Epithelial cell of esophagus (primary cell): ENCODE measurements at regions not wholly inside any gene's neighbourhood (a gene's known extent, or its start where the extent isn't known, plus 50 kb on each side); places are given as distances from the start of the nearest gene placed in this dataset.

Source experiments
- DNase-seq: peaks from one replicate; pipeline ENCODE4 v3.0.0; 2010; ENCODE audit warnings: low read depth
- H3K4me3 ChIP-seq: 2 replicates; pipeline ENCODE4 v1.5.1; 2011; ENCODE audit warnings: mild to moderate bottlenecking, low read length, control low read depth
- TF ChIP-seq, protein P1 (sequence below): IDR thresholded peaks from 2 replicates; pipeline ENCODE4 v1.5.1; 2011; ENCODE audit warnings: low read depth, mild to moderate bottlenecking, low read length, control low read depth, inconsistent platforms; ENCODE audit not compliant: insufficient read depth; ENCODE audit errors: missing control alignments

DNA sequence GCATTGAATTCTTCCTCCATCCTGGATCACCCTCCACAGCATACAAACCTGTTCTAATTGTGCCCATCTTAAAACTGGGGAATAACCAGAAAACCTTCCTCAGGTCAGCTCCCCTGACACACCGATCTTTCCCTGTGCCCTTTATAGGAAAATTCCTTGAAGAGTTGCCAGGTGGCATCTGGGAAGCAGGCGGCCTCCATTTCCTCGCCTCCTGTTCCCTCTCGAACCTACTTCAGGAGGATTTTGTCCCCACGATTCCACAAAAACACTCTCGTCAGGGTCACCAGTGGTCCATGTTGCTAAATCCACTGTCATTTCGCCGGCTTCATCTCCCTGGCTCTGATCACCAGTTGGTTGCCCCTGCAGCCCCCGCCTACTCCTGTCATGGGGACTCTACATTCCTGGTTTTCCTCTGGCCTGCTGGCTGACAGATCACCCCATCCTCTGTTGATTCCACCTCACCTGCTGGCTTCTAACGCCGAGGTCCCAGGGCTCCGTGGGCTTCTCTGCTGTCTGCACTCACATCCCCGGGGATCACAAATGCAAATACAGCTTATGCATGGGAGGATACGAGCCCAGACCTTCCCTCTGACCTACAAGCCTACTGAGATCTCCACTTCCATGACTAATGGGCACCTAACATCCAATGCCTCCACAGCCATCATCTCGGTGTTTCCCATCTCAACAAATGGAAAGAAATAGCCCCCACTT is 92.5 kb upstream of the PRDM11 start:
- TF ChIP-seq, protein P1, sequence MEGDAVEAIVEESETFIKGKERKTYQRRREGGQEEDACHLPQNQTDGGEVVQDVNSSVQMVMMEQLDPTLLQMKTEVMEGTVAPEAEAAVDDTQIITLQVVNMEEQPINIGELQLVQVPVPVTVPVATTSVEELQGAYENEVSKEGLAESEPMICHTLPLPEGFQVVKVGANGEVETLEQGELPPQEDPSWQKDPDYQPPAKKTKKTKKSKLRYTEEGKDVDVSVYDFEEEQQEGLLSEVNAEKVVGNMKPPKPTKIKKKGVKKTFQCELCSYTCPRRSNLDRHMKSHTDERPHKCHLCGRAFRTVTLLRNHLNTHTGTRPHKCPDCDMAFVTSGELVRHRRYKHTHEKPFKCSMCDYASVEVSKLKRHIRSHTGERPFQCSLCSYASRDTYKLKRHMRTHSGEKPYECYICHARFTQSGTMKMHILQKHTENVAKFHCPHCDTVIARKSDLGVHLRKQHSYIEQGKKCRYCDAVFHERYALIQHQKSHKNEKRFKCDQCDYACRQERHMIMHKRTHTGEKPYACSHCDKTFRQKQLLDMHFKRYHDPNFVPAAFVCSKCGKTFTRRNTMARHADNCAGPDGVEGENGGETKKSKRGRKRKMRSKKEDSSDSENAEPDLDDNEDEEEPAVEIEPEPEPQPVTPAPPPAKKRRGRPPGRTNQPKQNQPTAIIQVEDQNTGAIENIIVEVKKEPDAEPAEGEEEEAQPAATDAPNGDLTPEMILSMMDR, result no peak
- no peak overlapping the region for H3K4me3 ChIP-seq
- DNase-seq, result no peak

DNA sequence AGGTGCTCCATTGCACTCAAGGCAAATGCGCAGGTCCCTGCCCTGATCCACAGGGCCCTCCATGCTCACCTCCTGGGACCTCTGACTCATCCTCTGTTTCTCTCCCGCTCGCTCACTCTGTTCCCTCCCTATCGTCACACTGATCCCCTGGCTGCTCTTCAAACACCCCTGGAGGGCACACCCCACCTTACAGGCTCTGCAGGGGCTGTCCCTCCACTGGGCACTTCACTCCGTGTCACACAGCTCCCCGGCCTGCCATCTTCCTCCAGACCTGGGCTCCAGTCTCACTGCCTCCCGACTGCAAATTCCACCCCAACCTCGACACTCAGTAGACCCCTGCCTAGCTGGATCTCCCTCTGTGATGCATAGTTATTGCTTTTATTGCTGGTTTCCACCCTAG is 91.5 kb upstream of the PRDM11 start:
- DNase-seq, result no peak
- TF ChIP-seq, protein P1, result no peak
- H3K4me3 ChIP-seq, result no peak overlapping the region

DNA sequence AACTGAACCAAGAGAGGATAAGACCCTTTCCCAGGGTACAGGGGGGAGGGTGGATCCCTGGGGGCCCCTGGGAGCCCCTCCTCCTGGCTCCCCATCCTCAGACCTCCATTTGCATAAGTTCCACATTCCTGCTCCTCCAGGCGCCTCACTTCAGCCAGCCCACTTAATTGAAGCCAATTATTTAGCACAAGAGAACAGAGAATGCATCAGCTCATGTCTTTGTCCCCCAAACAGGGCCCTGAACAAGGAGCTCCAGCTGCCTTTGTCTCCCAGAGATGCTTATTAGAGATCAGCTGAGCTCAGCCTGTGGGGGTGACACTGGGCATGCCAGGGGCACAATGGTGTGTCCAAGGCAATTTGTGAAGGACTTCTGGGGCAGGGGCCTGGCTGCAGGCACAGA is 89.9 kb upstream of the PRDM11 start:
- no peak for DNase-seq
- TF ChIP-seq, protein P1, result no peak
- no peak overlapping the region for H3K4me3 ChIP-seq

DNA sequence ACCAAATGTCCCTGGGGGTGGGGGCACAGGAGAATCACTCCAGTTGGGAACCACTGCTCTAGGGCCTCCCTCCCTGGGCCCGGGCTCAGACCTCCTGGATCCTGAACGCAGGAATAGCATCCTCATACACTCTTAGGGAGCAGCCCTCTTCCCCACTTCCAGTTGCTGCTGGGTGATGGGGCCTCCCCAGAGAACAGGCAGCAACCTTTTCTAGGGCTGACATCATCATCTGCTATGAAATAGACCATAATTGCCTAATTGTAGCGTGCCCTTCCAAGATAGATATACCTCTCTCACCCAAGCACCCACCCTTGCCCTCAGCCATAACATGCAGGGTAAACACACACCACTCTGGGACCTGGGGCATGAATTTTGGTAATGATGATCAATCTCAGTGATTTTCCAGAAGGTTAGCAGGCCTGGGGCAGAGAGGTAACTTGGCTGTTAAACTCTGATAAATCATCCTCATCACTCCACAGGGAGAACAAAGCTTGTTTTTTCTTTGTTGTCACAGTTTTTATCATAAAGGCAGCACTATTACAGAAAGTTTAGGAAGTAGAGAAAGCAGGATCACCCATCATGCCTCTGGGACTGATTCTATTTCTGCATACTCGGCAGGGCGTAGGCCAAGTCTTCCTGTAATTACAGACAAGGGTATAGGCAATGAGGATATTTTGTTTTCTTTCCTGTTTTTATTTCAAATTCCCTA is 88.3 kb upstream of the PRDM11 start:
- TF ChIP-seq, protein P1, result no peak
- no peak overlapping the region for H3K4me3 ChIP-seq
- DNase-seq, result no peak

DNA sequence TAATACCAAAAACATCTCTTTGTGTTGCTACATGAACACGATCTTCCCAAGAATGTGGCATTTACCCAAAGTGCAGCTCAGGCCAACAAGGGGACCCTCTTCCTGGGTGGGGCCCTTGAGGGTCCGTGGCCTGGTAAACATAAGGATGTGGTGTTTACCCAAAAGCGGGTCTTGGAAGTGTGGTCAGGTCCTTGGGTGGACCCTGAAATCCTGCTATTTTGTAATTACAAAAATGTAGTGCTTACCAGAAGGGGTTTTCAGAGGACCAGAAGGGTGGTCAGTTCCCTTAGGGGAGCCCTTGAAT is 87.8 kb upstream of the PRDM11 start:
- no peak overlapping the region for H3K4me3 ChIP-seq
- TF ChIP-seq, protein P1, result no peak

DNA sequence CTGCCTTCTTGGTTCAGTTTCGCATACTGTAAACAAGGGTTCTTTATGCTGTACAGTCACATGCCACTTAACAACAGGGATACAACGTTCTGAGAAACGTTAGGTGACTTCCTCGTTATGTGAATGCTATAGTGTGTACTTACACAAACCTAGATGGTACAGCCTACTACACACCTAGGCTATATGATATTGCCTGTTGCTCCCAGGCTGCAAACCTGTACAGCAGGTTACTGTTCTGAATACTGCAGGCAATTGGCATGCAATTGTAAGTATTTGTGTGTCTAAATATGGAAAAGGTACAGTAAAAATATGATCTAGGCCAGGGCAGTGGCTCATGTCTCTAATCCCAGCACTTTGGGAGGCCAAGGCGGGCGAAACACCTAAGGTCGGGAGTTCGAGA is 85.7 kb upstream of the PRDM11 start:
- no peak overlapping the region for H3K4me3 ChIP-seq
- TF ChIP-seq, protein P1, result no peak
- no peak for DNase-seq

More for the DNA sequence above, 87.8 kb upstream of the PRDM11 start:
- no peak for DNase-seq

DNA sequence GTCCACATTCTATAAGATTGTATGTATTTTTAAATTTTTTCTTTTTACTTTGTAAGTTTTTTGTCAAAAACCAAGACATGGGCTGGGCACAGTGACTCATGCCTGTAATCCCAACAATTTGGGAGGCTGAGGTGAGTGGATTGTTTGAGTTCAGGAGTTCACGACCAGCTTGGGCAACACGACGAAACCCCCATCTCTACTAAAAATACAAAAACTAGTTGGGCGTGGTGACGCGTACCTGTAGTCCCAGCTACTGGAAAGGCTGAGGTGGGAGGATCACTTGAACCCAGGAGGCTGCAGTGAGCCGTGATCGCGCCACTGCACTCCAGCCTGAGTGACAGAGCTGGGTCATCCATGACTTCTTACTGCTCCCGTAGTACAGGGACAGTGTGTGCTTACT is 84.8 kb upstream of the PRDM11 start:
- no peak for DNase-seq
- H3K4me3 ChIP-seq, result no peak overlapping the region
- TF ChIP-seq, protein P1, result no peak
